Left colon (tissue), 2 donors: ENCODE measurements at regions not wholly inside any gene's neighbourhood (a gene's known extent, or its start where the extent isn't known, plus 50 kb on each side); places are given as distances from the start of the nearest gene placed in this dataset.

Experiments used
- ATAC-seq: fragments of 200-7000 bp; cut with Tn5 transposase; one replicate; pipeline ENCODE4 v1.9.1; 2020; ENCODE audit warnings: mild to moderate bottlenecking, moderate library complexity
- DNase-seq, 2 donors: peaks; one replicate each; pipeline ENCODE4 v3.0.0-alpha.2; 2020
- intact Hi-C, 2 donors: fragments of 100-400 bp; cut with DNase I in 1 of 2; cut with micrococcal nuclease in 1 of 2; formaldehyde crosslinking; loops; one replicate each; pipeline versions ENCODE4 v1.11.2 to v1.14.0; 2022; cut with DNase I, micrococcal nuclease
- donor health status: DM: no; HTN: no; CAD: no.
- donor health status: DM: yes; HTN: yes; CAD: no.

DNA sequence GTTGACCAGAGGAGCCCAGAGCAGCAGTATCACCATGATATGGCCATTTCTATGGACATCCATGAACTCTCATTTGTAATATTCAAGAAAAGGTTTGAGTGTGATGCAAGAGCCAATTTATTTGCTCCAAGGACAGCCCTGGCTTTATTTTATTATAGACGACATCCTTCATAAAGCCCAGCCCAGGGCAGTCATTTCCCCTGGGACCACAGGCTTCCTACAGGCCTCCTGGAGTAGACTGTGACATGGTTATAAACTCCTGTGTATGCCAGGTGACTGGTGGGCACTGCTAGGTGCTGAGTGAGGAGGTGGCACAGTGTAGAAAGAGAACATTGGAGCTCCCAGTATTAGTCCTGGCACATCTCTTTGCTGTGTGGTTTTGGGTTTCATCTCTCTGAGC lies 120.9 kb downstream of the UTP18 start:
- intact Hi-C loops, result no loop called here
- ATAC-seq, result no peak
- DNase-seq, result no peak

- no peak for DNase-seq
- intact Hi-C loops, result no loop called here
- no peak for ATAC-seq
Observed at GRCh38 chr17:51385208-51385607, 124.9 kb downstream of the UTP18 start.

DNA sequence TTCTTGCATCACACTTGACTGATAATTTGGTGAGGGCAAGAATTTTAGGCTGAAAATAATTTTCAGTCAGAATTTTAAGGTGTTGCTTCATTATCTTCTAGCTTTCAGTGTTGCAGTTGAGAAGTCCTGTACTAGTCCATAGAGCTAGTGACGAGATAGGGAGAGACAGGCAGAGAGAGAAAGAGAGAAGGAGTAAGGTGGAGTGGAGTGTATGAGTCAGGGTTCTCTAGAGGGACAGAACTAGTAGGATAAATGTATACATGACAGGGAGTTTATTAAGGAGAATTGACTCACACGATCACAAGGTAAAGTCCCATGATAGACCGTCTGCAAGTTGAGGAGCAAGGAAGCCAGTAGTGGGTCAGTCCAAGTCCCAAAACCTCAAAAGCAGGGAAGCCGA lies 127.2 kb downstream of the UTP18 start:
- DNase-seq (no peak), ATAC-seq (no peak)
- intact Hi-C loops, result no loop called here

GRCh38 chr17:51387986-51388385 lies 127.6 kb downstream of the UTP18 start:
- intact Hi-C loops, result no loop called here
- ATAC-seq (no peak), DNase-seq (no peak)

- intact Hi-C loops, result no loop called here
- ATAC-seq, result no peak
- no peak for DNase-seq
Observed at GRCh38 chr17:51389875-51390274, 129.5 kb downstream of the UTP18 start.

- DNase-seq, result no peak
- no peak for ATAC-seq
- intact Hi-C loops, result no loop called here
Observed at GRCh38 chr17:51391982-51392654, 131.8 kb downstream of the UTP18 start.

- DNase-seq (no peak), ATAC-seq (no peak)
- intact Hi-C loops, result no loop called here
Observed at GRCh38 chr17:51395621-51396020, 135.3 kb downstream of the UTP18 start.

DNA sequence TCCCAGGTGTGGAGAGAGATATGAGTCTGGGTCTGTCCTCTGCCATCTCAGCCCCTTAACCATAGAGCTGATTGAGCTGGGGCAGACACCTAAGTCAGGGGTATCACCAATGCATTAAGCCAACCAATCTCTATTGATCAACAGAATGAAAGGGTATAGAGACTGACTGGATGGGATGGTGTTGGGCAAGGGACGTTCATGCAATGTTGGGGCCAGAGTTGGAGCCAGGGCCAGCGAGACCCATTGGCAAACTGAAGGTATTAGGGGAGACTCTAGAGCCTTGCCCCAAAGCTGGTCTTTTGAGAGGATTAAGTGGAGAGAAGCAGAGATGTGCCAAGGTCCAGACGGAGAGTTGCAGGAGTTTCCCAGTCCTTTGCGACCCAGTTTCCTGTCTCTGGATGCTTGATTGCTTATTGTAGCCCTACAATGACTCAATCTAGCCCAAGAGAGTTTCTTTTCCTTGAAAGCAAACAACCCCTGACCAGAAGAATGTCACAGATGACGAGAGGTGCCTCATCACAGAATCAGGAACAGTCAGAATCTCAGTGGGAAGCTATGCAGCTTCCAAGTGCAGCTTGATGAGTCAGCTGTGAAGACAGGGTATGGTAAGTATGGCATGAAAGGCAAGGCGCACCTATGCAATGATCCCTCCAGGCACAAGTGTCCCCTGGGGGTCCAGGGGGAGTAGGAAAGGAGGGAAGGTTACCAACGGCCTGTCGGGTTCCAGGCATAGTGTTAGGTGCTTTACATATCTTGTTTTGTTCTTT lies 137.2 kb downstream of the UTP18 start:
- intact Hi-C loops, result no loop called here
- DNase-seq, result no peak
- ATAC-seq, result no peak

DNA sequence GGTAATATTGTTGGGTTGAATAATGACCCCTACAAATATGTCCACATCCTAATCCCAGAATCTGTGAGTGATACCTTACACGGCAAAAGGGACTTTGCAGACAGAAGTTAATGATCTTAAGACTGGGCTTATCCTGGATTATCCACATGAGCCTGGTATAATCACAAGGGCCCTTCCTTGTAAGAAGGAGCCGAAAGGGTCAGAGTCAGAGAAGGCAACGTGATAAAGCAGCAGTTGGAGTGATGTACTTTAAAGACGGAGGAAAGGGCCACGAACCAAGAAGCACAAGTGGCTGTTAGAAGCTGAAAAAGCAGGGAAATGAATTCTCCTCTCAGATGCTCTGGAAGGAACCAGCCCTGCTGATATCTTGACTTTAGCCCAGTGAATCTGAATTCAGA lies 137.8 kb downstream of the UTP18 start:
- ATAC-seq (no peak), DNase-seq (no peak)
- intact Hi-C loops, result no loop called here

DNA sequence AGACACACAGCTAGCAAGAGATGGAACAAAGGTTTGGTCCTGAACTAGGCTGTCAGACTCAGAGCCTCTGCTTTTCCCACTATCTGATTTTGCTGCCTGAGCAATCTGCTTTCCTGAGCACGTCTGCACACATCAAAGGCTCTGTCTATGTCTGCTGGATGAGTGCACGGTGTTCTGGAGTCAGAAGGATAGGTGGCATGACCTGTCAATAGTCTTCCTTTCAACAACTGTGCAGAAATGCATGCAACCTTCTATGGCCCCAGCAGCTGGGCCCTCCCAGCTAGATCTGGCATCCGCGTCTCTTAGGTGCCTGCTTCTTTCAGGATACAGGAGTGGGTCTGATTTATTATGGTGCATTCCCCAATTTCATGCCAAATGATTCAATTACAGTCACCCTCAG lies 138.3 kb downstream of the UTP18 start:
- no peak for ATAC-seq
- no peak for DNase-seq
- intact Hi-C loops, result no loop called here

DNA sequence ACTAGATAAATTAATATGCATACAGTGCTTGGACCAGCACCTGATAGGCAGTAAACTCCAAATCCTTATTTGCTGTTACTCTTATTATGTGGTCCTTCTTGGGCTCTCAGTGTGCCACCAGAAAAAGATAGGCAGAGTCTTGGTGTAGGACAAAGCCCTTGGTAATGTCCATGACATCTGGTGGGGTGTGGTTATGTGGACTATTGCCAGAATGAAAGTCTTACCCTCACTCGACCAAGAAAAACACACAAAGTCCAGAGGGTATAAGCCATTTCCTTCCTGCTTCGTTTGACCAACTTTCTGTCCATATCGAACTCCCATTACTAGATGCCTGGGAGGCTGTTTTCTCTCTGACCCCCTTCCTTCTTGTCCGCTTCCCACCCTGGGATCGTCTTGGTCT lies 140.9 kb downstream of the UTP18 start:
- intact Hi-C loops, result no loop called here
- DNase-seq, result no peak
- ATAC-seq, result no peak

DNA sequence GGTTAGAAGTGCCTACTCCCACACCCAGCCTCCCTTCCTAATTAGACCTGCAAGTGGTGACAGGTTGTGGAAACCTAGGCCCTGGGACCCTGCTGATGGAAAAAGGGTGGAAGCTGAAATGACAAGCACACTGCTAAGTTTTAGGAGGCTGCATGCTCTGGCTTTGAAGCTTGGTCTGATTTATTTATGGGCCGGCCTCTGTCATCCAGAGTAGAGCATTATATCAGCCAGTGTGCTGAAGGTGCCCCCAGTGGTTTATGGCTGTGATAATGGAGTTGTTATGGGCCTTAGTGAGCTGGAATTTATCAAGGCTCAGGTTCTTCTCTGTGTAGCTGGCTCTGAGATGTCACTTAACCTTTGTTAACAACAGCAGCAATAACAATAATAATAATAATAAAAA lies 142.6 kb downstream of the UTP18 start:
- ATAC-seq (no peak), DNase-seq (no peak)
- intact Hi-C loops, result no loop called here

DNA sequence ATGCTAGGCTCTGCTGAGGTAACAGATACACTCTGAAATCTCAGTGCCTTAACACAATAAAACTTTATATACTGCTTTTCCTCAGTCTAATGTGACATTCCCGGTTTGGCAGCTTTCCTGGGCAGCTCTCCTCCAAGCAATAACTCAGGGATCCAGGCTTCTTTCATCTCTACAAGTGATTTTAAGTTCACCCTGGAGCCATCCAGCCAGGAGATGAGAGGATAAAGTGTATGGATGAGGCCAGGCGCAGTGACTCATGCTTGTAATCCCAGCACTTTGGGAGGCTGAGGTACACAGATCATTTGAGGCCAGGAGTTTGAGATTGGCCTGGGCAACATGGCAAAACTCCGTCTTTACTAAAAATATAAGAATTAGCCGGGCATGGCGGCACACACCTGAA lies 147.2 kb downstream of the UTP18 start:
- intact Hi-C loops, result no loop called here
- no peak for DNase-seq
- ATAC-seq, result no peak

DNA sequence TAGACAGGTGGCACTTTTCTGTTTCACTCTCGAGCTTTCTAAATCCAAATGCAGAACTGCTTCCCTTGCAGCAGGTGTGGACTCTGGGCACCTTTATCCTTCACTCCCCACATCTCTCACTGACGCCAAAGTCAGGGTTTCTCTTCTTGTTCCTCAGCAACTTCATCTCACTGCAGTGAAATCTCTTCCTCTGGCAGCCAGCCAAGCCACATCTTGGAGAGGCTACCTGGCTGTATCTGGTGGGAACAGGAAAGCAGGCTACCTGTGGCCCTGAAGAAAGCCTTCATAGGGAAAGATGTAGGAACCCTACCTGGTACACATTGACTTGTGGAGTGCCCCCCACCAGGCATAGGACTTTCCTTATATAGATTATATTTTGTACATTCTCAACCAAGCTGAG lies 159.1 kb downstream of the UTP18 start:
- DNase-seq (no peak), ATAC-seq (no peak)
- intact Hi-C loops, result no loop called here

GRCh38 chr17:51421525-51421924 lies 161.2 kb downstream of the UTP18 start:
- no peak for ATAC-seq
- DNase-seq, result no peak
- intact Hi-C loops, result no loop called here

DNA sequence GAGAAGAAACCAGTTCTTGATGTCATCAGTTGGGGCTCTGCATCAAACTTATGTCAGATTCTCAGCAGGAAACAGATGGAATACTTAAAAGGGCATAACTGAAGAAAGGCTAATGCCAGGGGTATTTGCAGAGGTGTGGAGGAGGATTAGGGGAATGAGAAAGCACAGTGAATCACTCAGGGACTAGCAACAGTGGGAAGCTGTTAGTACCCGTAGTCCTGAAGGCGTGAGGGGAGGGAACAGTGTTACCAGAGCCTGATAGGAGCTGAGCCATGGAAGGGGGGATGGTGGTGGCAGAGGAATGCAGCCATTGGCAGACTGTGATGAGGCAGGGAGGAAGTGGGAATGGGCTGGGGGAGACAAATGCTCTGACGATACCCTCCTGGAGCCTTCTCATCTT lies 162.3 kb downstream of the UTP18 start:
- intact Hi-C loops, result no loop called here
- DNase-seq, result no peak
- no peak for ATAC-seq

- ATAC-seq (no peak), DNase-seq (no peak)
- intact Hi-C loops, result no loop called here
Observed at GRCh38 chr17:51423421-51424160, 163.2 kb downstream of the UTP18 start.

DNA sequence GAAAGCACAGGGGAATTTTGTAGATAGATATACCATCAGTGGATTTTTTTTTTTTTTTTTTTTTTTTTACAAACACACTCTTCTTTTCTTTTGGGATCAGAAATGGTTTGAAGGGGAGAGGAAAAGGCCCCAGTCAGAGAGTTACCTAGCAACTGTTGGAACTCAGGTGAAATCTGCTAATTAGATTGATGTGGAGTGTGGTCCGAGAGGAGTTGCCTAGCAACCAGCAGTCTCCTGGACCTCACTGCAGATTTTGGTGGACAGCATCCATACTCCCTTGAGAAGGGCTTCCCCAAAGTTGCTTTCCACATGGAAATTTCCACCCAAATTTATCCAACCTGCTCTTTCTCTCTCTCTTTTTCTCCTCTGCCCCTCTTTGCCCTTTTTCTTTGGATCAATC lies 165.4 kb downstream of the UTP18 start:
- ATAC-seq (no peak), DNase-seq (no peak)
- intact Hi-C loops, result no loop called here

DNA sequence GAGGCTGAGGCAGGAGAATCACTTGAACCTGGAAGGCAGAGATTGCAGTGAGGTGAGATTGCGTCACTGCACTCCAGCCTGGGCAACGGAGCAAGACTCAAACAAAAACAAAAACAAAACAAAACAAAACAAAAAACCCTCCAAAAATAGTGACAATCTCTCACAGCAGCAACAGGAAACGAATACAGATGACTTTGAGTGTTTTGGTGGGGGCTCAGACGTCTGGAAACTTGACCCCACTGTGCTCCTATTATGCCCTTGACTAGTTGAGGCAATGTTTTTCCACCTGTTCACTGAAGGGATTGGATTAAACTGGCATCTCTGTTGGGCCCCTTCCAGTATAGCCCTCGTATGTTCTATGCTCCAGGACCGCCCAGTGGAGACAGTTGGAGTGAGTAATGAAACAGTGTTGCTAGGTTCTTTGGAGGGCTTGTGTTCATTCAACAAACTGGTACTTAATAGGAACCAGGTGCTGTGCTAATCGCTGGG lies 167.0 kb downstream of the UTP18 start:
- ATAC-seq (no peak), DNase-seq (no peak)
- intact Hi-C loops, result no loop called here

DNA sequence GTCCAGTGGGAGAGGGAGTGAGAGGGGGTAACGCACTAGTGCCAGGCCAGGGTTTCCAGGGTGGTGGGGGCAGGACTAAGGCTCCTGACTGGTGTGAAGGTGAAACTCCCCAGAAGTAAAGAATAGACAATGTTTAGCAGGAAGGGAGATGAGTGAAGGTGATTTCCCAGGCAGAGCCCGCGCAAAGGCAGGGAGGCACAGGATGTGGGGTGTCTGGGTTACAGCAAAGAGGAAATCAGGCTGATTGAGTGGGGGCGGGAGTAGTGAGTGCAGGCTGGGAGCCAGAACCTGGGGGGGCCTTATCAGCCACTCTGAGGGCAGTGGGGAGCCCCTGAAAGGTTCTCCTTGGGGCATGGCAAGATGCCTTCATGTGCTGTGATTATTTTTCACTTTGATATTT lies 167.5 kb downstream of the UTP18 start:
- ATAC-seq (no peak), DNase-seq (no peak)
- intact Hi-C loops, result no loop called here
